ENCODE measurements at regions not wholly inside any gene's neighbourhood (a gene's known extent, or its start where the extent isn't known, plus 50 kb on each side); places are given as distances from the start of the nearest gene placed in this dataset.

- ATAC-seq (ENCODE audit: insufficient number of reproducible peaks, low FRiP score, low read depth), result no peak
Measured at GRCh38 chr2:6618201-6618600, 247.5 kb downstream of the CMPK2 start.

GRCh38 chr2:6623746-6624145 lies 242.0 kb downstream of the CMPK2 start:
- Histone ChIP-seq H3K9me3 (no peaks in the 10 kb centered on the region), H3K27ac (no peak overlapping the region), H3K4me1 (ENCODE audit: control insufficient read depth in 1 of 2, low read depth in 2 of 2) (no peaks in the 10 kb centered on the region), H3K36me3 (no peaks in the 10 kb centered on the region), H3K27me3 (replicated peaks; ENCODE audit: insufficient read depth) (no peaks in the 10 kb centered on the region), H3K4me3 (no peak overlapping the region)
- DNase-seq (ENCODE audit: low spot score), result no peak
- no peak for TF ChIP-seq CTCF (IDR thresholded peaks at IDR 0.05)
- no peak for ATAC-seq (ENCODE audit: insufficient number of reproducible peaks, low FRiP score, low read depth)

More at GRCh38 chr2:6618201-6618600, 247.5 kb downstream of the CMPK2 start:
- H3K27ac ChIP-seq, result no peak overlapping the region
- no peak for TF ChIP-seq CTCF (IDR thresholded peaks at IDR 0.05)
- H3K27me3 ChIP-seq (replicated peaks; ENCODE audit: insufficient read depth), result no peaks in the 10 kb centered on the region
- H3K9me3 ChIP-seq, result no peaks in the 10 kb centered on the region
- DNase-seq (ENCODE audit: low spot score), result no peak
- H3K4me1 ChIP-seq (ENCODE audit: control insufficient read depth in 1 of 2, low read depth in 2 of 2), result no peaks in the 10 kb centered on the region
- H3K4me3 ChIP-seq, result no peak overlapping the region
- H3K36me3 ChIP-seq, result no peaks in the 10 kb centered on the region

- no peak overlapping the region for H3K27ac ChIP-seq
- DNase-seq (ENCODE audit: low spot score) (no peak), ATAC-seq (ENCODE audit: insufficient number of reproducible peaks, low FRiP score, low read depth) (no peak)
- H3K36me3 ChIP-seq, result no peaks in the 10 kb centered on the region
- H3K9me3 ChIP-seq, result no peaks in the 10 kb centered on the region
- TF ChIP-seq CTCF (IDR thresholded peaks at IDR 0.05), result no peak
- H3K4me3 ChIP-seq, result no peak overlapping the region
- H3K27me3 ChIP-seq (replicated peaks; ENCODE audit: insufficient read depth), result no peaks in the 10 kb centered on the region
- no peaks in the 10 kb centered on the region for H3K4me1 ChIP-seq (ENCODE audit: control insufficient read depth in 1 of 2, low read depth in 2 of 2)
Measured at GRCh38 chr2:6626401-6627012, 239.2 kb downstream of the CMPK2 start.

GRCh38 chr2:6627316-6627715 lies 238.4 kb downstream of the CMPK2 start:
- H3K9me3 ChIP-seq, result no peaks in the 10 kb centered on the region
- no peak overlapping the region for H3K4me3 ChIP-seq
- ATAC-seq (ENCODE audit: insufficient number of reproducible peaks, low FRiP score, low read depth) (no peak), DNase-seq (ENCODE audit: low spot score) (no peak)
- H3K36me3 ChIP-seq, result no peaks in the 10 kb centered on the region
- H3K27ac ChIP-seq, result no peak overlapping the region
- no peaks in the 10 kb centered on the region for H3K4me1 ChIP-seq (ENCODE audit: control insufficient read depth in 1 of 2, low read depth in 2 of 2)
- TF ChIP-seq CTCF (IDR thresholded peaks at IDR 0.05), result no peak
- H3K27me3 ChIP-seq (replicated peaks; ENCODE audit: insufficient read depth), result no peaks in the 10 kb centered on the region

GRCh38 chr2:6630209-6630608 lies 235.5 kb downstream of the CMPK2 start:
- Histone ChIP-seq H3K27ac (no peak overlapping the region), H3K4me3 (no peak overlapping the region), H3K9me3 (no peaks in the 10 kb centered on the region), H3K36me3 (no peaks in the 10 kb centered on the region), H3K4me1 (ENCODE audit: control insufficient read depth in 1 of 2, low read depth in 2 of 2) (no peaks in the 10 kb centered on the region), H3K27me3 (replicated peaks; ENCODE audit: insufficient read depth) (no peaks in the 10 kb centered on the region)
- DNase-seq (ENCODE audit: low spot score), result no peak
- no peak for ATAC-seq (ENCODE audit: insufficient number of reproducible peaks, low FRiP score, low read depth)
- no peak for TF ChIP-seq CTCF (IDR thresholded peaks at IDR 0.05)
